Neutrophil (primary cell): ENCODE measurements at regions not wholly inside any gene's neighbourhood (a gene's known extent, or its start where the extent isn't known, plus 50 kb on each side); places are given as distances from the start of the nearest gene placed in this dataset.

Source experiments
- H3K27ac ChIP-seq: fragments of 200-600 bp; sonication (generic); 2 replicates; pipeline ENCODE4 v1.5.1; 2016; ENCODE audit warnings: mild to moderate bottlenecking, moderate library complexity
- H3K27me3 ChIP-seq: fragments of 200-600 bp; sonication (generic); 2 replicates; pipeline ENCODE4 v1.6.0; 2016; ENCODE audit warnings: mild to moderate bottlenecking
- H3K36me3 ChIP-seq: fragments of 200-600 bp; sonication (generic); 2 replicates; pipeline ENCODE4 v1.5.1; 2017
- H3K4me1 ChIP-seq, 2 experiments: fragments of 200-600 bp in 1 of 2; sonication (generic) in 1 of 2; 1 replicate in 1 of 2; 2 replicates in 1 of 2; pipeline versions ENCODE4 v1.5.1 to v1.6.1; 2013 to 2016; ENCODE audit warnings: low read depth in 1 of 2, low read length in 1 of 2, mild to moderate bottlenecking in 1 of 2, moderate library complexity in 1 of 2; ENCODE audit not compliant: control insufficient read depth in 1 of 2, insufficient read depth in 1 of 2
- H3K4me3 ChIP-seq, 2 experiments: fragments of 200-600 bp in 1 of 2; sonication (generic) in 1 of 2; 1 replicate in 1 of 2; 2 replicates in 1 of 2; pipeline ENCODE4 v1.5.1; 2013 to 2016; ENCODE audit warnings: low read depth in 1 of 2, low read length in 1 of 2, mild to moderate bottlenecking in 1 of 2, moderate library complexity in 1 of 2
- H3K9me3 ChIP-seq: fragments of 200-600 bp; sonication (generic); 2 replicates; pipeline ENCODE4 v1.5.1; 2016
- CTCF ChIP-seq: fragments of 200-600 bp; sonication (generic); IDR thresholded peaks from 2 replicates; pipeline ENCODE4 v1.5.1; 2016; ENCODE audit warnings: antibody characterized with exemption

- no peak overlapping the region for H3K4me3 ChIP-seq
- no peaks in the 10 kb centered on the region for H3K9me3 ChIP-seq
- peaks cover 13% of the 10 kb centered on the region for H3K27me3 ChIP-seq
- no peak overlapping the region for H3K27ac ChIP-seq
- H3K4me1 ChIP-seq, result no peaks in the 10 kb centered on the region
- no peak for TF ChIP-seq CTCF
- H3K36me3 ChIP-seq, result no peaks in the 10 kb centered on the region
Measured at GRCh38 chr15:39096608-39097205, 484.2 kb upstream of the THBS1 start.

GRCh38 chr15:39099524-39099923, 481.4 kb upstream of the THBS1 start:
- no peak overlapping the region for H3K27ac ChIP-seq
- H3K4me1 ChIP-seq, result no peaks in the 10 kb centered on the region
- no peak overlapping the region for H3K4me3 ChIP-seq
- H3K9me3 ChIP-seq, result no peaks in the 10 kb centered on the region
- H3K36me3 ChIP-seq, result no peaks in the 10 kb centered on the region
- H3K27me3 ChIP-seq, result peaks cover 10% of the 10 kb centered on the region
- no peak for TF ChIP-seq CTCF

GRCh38 chr15:39100106-39100660, 480.7 kb upstream of the THBS1 start:
- H3K9me3 ChIP-seq, result no peaks in the 10 kb centered on the region
- peaks cover 10% of the 10 kb centered on the region for H3K27me3 ChIP-seq
- H3K4me1 ChIP-seq, result no peaks in the 10 kb centered on the region
- no peak overlapping the region for H3K27ac ChIP-seq
- no peaks in the 10 kb centered on the region for H3K36me3 ChIP-seq
- no peak overlapping the region for H3K4me3 ChIP-seq
- TF ChIP-seq CTCF, result no peak

GRCh38 chr15:39102431-39102830, 478.4 kb upstream of the THBS1 start:
- H3K27ac ChIP-seq, result no peak overlapping the region
- no peaks in the 10 kb centered on the region for H3K4me1 ChIP-seq
- no peak overlapping the region for H3K4me3 ChIP-seq
- H3K9me3 ChIP-seq, result no peaks in the 10 kb centered on the region
- TF ChIP-seq CTCF, result no peak
- H3K36me3 ChIP-seq, result no peaks in the 10 kb centered on the region
- peaks cover 10% of the 10 kb centered on the region for H3K27me3 ChIP-seq

- H3K27ac ChIP-seq, result no peak overlapping the region
- H3K27me3 ChIP-seq, result no peaks in the 10 kb centered on the region
- no peak overlapping the region for H3K4me3 ChIP-seq
- no peaks in the 10 kb centered on the region for H3K9me3 ChIP-seq
- no peak for TF ChIP-seq CTCF
- H3K4me1 ChIP-seq, result peaks cover 4 to 9% of the 10 kb centered on the region in 2 experiments
- no peaks in the 10 kb centered on the region for H3K36me3 ChIP-seq
Measured at GRCh38 chr15:39106950-39107349, 473.9 kb upstream of the THBS1 start.
